Upper lobe of right lung (tissue), 1 donor: ENCODE measurements at regions not wholly inside any gene's neighbourhood (a gene's known extent, or its start where the extent isn't known, plus 50 kb on each side); places are given as distances from the start of the nearest gene placed in this dataset.
A peak's percentile ranks its signal among the peaks of the same experiment; 100 is the strongest.

Source experiments
- ATAC-seq: fragments of 200-7000 bp; cut with Tn5 transposase; one replicate; pipeline ENCODE4 v1.9.1; 2020; ENCODE audit warnings: mild to moderate bottlenecking, moderate library complexity
- DNase-seq: peaks from one replicate; pipeline ENCODE4 v3.0.0-alpha.2; 2020
- H3K27ac ChIP-seq: fragments of 200-600 bp; one replicate; pipeline ENCODE4 v1.8.0; 2022
- H3K27me3 ChIP-seq: fragments of 200-600 bp; one replicate; pipeline ENCODE4 v1.8.0; 2022; ENCODE audit warnings: mild to moderate bottlenecking
- H3K36me3 ChIP-seq: fragments of 200-600 bp; one replicate; pipeline ENCODE4 v1.8.0; 2022
- H3K4me1 ChIP-seq: fragments of 200-600 bp; one replicate; pipeline ENCODE4 v1.8.0; 2022
- H3K4me3 ChIP-seq: fragments of 200-600 bp; one replicate; pipeline ENCODE4 v1.8.0; 2022; ENCODE audit warnings: mild to moderate bottlenecking
- H3K9me3 ChIP-seq: fragments of 200-600 bp; one replicate; pipeline ENCODE4 v1.8.0; 2022
- CTCF ChIP-seq: fragments of 200-600 bp; IDR thresholded peaks from one replicate; pipeline ENCODE4 v1.8.0; 2022; ENCODE audit warnings: antibody characterized with exemption
- intact Hi-C: fragments of 100-400 bp; cut with DNase I; formaldehyde crosslinking; loops from one replicate; pipeline ENCODE4 v1.11.0; 2022
- donor health status: DM: no; HTN: yes; CAD: no; lungs with severe emphysema.

- H3K36me3 ChIP-seq = no peaks in the 10 kb centered on the region
- no peak for ATAC-seq
- H3K4me3 ChIP-seq = no peak overlapping the region
- intact Hi-C loops = no loop called here
- no peak overlapping the region for H3K27ac ChIP-seq
- no peak for TF ChIP-seq CTCF
- H3K4me1 ChIP-seq = no peaks in the 10 kb centered on the region
- no peak for DNase-seq
- H3K9me3 ChIP-seq = no peaks in the 10 kb centered on the region
- no peaks in the 10 kb centered on the region for H3K27me3 ChIP-seq
Observed at GRCh38 chr3:145750657-145751056, 410.3 kb downstream of the PLOD2 start.

GRCh38 chr3:145752576-145752975 is 408.4 kb downstream of the PLOD2 start:
- no peak for TF ChIP-seq CTCF
- Histone ChIP-seq H3K36me3 (no peaks in the 10 kb centered on the region), H3K4me1 (no peaks in the 10 kb centered on the region), H3K4me3 (no peak overlapping the region), H3K27me3 (no peaks in the 10 kb centered on the region), H3K9me3 (no peaks in the 10 kb centered on the region), H3K27ac (no peak overlapping the region)
- DNase-seq (no peak), ATAC-seq (no peak)
- intact Hi-C loops = no loop called here

DNA sequence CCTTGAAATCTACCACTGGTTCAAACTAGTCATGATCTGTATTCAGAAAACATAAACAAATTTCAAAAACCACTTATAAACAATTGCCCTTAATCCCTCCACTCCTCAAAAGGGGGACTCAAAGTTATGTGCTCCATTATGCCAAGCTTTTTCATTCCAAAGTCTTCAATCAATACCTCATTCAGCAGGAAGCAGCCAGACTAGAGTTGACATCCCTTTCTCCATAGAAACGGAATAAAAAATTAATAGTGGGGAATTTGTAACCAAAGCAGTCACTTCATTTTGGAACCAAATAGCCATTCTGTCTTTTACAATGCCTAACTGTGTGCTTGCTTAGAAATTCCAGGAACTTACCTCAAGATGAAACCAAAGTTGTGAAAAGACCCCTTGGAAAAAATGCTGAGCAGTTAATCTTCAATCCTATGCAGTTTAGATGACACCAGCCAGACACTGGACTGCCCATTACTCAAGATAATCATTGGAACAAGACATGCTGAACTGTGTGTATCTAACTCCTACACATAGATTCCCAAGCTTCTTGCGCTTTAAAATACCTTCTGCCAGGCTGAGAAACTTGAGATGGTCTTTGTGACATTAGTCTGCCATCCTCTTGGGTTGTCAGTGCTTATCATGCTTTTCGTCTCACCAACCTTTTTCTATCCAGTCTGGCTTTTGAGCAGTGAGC is 406.2 kb downstream of the PLOD2 start:
- no peaks in the 10 kb centered on the region for H3K27me3 ChIP-seq
- TF ChIP-seq CTCF = no peak
- no peaks in the 10 kb centered on the region for H3K36me3 ChIP-seq
- no peak overlapping the region for H3K27ac ChIP-seq
- H3K9me3 ChIP-seq = no peaks in the 10 kb centered on the region
- ATAC-seq = no peak
- intact Hi-C loops = no loop called here
- H3K4me3 ChIP-seq = no peak overlapping the region
- H3K4me1 ChIP-seq = no peaks in the 10 kb centered on the region
- no peak for DNase-seq

GRCh38 chr3:145760036-145760435 is 400.9 kb downstream of the PLOD2 start:
- no peak overlapping the region for H3K4me3 ChIP-seq
- no peaks in the 10 kb centered on the region for H3K36me3 ChIP-seq
- H3K27me3 ChIP-seq = no peaks in the 10 kb centered on the region
- no peaks in the 10 kb centered on the region for H3K4me1 ChIP-seq
- H3K9me3 ChIP-seq = no peaks in the 10 kb centered on the region
- no peak overlapping the region for H3K27ac ChIP-seq
- ATAC-seq = no peak
- TF ChIP-seq CTCF = no peak
- no peak for DNase-seq
- intact Hi-C loops = no loop called here

DNA sequence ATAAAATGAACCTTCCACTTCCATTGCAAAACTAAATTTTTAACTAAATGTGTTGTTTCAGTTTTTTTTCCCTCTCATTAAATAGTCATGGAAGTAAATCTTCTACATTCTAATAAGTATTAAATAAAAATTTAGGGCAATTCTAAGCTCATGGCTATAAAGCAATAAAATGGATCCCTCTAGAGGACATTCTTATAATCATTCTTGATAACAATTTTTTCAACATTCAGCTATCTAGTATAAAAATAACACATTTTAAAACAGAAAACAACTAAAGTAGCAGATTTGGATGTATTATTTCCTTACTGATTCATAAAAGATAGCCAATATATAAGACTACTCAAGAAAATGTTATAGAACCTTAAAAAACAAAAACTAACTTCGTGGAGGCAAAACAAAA is 393.1 kb downstream of the PLOD2 start:
- no peak for ATAC-seq
- TF ChIP-seq CTCF = peak; percentile 19
- DNase-seq = no peak
- H3K36me3 ChIP-seq = no peaks in the 10 kb centered on the region
- no peaks in the 10 kb centered on the region for H3K4me1 ChIP-seq
- H3K9me3 ChIP-seq = no peaks in the 10 kb centered on the region
- no peaks in the 10 kb centered on the region for H3K27me3 ChIP-seq
- no peak overlapping the region for H3K27ac ChIP-seq
- intact Hi-C loops = no loop called here
- H3K4me3 ChIP-seq = no peak overlapping the region
